Mucosa of stomach (tissue), 1 donor: ENCODE measurements at regions not wholly inside any gene's neighbourhood (a gene's known extent, or its start where the extent isn't known, plus 50 kb on each side); places are given as distances from the start of the nearest gene placed in this dataset.

Source experiments
- H3K27me3 ChIP-seq: one replicate; pipeline ENCODE4 v1.7.0; 2013; ENCODE audit warnings: mild to moderate bottlenecking, low read length; ENCODE audit not compliant: control insufficient read depth, insufficient read depth
- H3K36me3 ChIP-seq: one replicate; pipeline ENCODE4 v1.7.0; 2013; ENCODE audit warnings: low read length; ENCODE audit not compliant: control insufficient read depth, insufficient read depth
- H3K4me1 ChIP-seq: one replicate; pipeline ENCODE4 v1.7.0; 2013; ENCODE audit warnings: mild to moderate bottlenecking, low read length; ENCODE audit not compliant: control insufficient read depth, insufficient read depth
- H3K4me3 ChIP-seq: one replicate; pipeline ENCODE4 v1.7.0; 2013; ENCODE audit warnings: low read length
- H3K9ac ChIP-seq: one replicate; pipeline ENCODE4 v1.7.0; 2013; ENCODE audit warnings: mild to moderate bottlenecking, low read length, moderate library complexity
- H3K9me3 ChIP-seq: one replicate; pipeline ENCODE4 v1.7.0; 2013; ENCODE audit warnings: mild to moderate bottlenecking, low read length, moderate library complexity; ENCODE audit not compliant: control insufficient read depth
- donor health status: Pancreatic carcinoma.

DNA sequence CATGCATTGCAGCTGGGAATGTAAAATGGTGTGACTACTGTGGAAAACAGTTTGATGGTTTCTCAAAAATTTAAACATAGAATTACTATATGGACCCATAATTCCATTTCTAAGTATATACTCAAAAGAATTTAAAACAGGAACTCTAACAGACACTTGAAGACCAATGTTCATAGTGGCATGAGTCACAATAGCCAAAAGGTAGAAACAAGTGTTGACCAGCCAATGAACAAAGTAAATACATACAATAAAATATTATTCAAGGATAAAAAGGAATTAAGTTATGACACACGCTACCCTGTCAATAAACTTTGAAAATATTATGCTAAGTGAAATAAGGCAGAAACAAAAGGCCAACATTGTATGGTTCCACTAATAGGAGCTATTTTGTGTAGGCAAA is 357.4 kb upstream of the IL12A start:
- no peaks in the 10 kb centered on the region for H3K27me3 ChIP-seq
- no peak overlapping the region for H3K9ac ChIP-seq
- H3K4me3 ChIP-seq = no peak overlapping the region
- no peaks in the 10 kb centered on the region for H3K4me1 ChIP-seq
- no peaks in the 10 kb centered on the region for H3K9me3 ChIP-seq
- no peaks in the 10 kb centered on the region for H3K36me3 ChIP-seq

GRCh38 chr3:159632128-159632527 is 356.5 kb upstream of the IL12A start:
- H3K4me1 ChIP-seq = no peaks in the 10 kb centered on the region
- no peaks in the 10 kb centered on the region for H3K27me3 ChIP-seq
- H3K9ac ChIP-seq = no peak overlapping the region
- no peaks in the 10 kb centered on the region for H3K9me3 ChIP-seq
- H3K4me3 ChIP-seq = no peak overlapping the region
- no peaks in the 10 kb centered on the region for H3K36me3 ChIP-seq

DNA sequence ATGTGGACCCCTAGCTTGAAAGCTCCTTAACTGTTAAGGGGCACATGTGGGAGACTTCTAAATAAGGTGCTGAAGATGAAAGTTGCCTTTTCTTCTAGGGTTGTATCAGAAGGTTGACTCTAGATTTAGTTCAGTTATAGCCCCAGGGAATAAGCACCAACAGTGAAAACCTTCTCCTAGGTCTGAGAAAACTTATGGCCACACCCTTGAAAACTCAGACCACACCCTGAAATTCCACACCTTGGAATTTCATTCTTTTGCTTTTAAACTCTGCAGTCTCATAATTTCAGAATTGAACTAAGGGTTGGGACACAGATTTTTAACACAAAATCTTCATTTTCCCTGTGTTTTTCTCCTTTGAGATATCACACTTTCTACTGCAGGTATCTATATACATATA is 355.8 kb upstream of the IL12A start:
- Histone ChIP-seq H3K9ac (no peak overlapping the region), H3K9me3 (no peaks in the 10 kb centered on the region), H3K27me3 (no peaks in the 10 kb centered on the region), H3K4me1 (no peaks in the 10 kb centered on the region), H3K36me3 (no peaks in the 10 kb centered on the region), H3K4me3 (no peak overlapping the region)

- no peaks in the 10 kb centered on the region for H3K27me3 ChIP-seq
- H3K9ac ChIP-seq = no peak overlapping the region
These were observed 354.2 kb upstream of the IL12A start for GRCh38 chr3:159634483-159634882.

GRCh38 chr3:159635047-159635641 is 353.5 kb upstream of the IL12A start:
- no peaks in the 10 kb centered on the region for H3K9me3 ChIP-seq
- no peaks in the 10 kb centered on the region for H3K4me1 ChIP-seq
- no peaks in the 10 kb centered on the region for H3K27me3 ChIP-seq
- H3K36me3 ChIP-seq = no peaks in the 10 kb centered on the region
- H3K4me3 ChIP-seq = no peak overlapping the region
- H3K9ac ChIP-seq = no peak overlapping the region

More at GRCh38 chr3:159634483-159634882, 354.2 kb upstream of the IL12A start:
- Histone ChIP-seq H3K4me3 (no peak overlapping the region), H3K4me1 (no peaks in the 10 kb centered on the region), H3K36me3 (no peaks in the 10 kb centered on the region), H3K9me3 (no peaks in the 10 kb centered on the region)

DNA sequence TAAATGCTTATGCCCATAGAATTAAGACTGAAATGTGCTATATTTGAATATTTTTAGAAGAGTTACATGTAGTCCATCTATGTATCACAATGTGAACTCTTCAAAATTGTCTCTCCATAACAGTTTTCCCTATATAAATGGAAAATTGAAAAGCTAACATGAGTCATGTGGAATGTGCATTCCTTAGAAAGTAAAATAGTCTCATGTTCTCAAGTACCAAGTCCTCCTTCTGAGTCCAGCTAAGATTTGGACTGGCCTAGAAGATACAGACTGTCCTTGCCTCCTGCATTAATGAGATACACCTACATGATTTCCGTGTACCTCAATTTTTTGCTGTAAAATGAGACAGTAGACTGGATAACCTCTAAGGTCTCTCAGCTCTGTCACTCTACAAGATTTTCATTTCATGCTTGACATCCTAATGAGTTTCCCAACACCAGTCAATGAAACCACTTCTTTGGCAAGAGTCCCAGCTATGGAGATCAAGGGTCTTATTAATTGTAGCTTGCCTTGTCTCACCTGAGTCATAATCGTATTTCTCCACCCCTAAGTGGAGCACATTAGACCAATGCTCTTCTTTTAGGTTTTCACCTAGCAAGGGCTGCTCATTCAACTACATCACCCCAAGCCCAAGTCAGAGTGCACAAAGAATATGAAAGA is 350.6 kb upstream of the IL12A start:
- Histone ChIP-seq H3K36me3 (no peaks in the 10 kb centered on the region), H3K27me3 (no peaks in the 10 kb centered on the region), H3K9me3 (no peaks in the 10 kb centered on the region), H3K4me1 (no peaks in the 10 kb centered on the region), H3K9ac (no peak overlapping the region), H3K4me3 (no peak overlapping the region)

DNA sequence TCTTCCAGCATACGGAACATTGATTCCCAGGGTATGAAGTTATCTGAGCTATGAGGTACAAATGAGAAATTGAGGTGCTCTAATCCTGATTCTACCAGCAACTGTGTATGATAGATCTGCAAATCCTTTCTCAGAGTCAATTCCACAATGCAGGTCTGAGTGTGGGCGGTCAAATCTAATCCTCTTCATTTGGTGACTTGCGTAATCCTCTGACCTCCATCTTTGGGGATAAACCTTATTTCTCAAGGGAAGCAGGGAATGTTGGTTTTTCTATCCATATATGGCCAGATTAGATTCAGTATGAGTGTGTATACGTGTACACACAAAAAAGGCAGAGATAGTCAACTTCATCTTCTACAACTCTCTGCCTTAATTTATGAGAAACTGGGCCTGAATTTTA is 348.4 kb upstream of the IL12A start:
- no peaks in the 10 kb centered on the region for H3K36me3 ChIP-seq
- H3K27me3 ChIP-seq = no peaks in the 10 kb centered on the region
- H3K4me3 ChIP-seq = no peak overlapping the region
- H3K9ac ChIP-seq = no peak overlapping the region
- H3K9me3 ChIP-seq = no peaks in the 10 kb centered on the region
- H3K4me1 ChIP-seq = no peaks in the 10 kb centered on the region

DNA sequence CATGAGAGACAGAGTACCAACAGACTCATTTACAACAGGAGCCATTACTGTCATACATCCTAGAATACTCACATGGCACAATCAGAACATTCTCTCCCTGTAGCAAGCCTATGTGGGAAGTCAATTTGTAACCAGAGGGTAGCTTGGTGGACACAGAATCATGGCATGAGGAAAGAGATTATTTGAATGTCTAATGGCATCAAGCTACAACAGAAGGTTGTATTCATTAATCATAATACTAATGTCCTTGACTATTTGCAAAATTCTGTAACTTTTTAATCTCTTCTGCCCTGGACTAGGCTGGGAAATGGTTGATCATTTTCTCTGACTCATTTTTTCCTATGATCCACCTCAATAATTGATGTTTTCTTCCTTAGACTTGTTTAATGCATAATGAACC is 345.2 kb upstream of the IL12A start:
- no peaks in the 10 kb centered on the region for H3K9me3 ChIP-seq
- no peaks in the 10 kb centered on the region for H3K36me3 ChIP-seq
- H3K27me3 ChIP-seq = no peaks in the 10 kb centered on the region
- no peaks in the 10 kb centered on the region for H3K4me1 ChIP-seq
- no peak overlapping the region for H3K9ac ChIP-seq
- H3K4me3 ChIP-seq = no peak overlapping the region

DNA sequence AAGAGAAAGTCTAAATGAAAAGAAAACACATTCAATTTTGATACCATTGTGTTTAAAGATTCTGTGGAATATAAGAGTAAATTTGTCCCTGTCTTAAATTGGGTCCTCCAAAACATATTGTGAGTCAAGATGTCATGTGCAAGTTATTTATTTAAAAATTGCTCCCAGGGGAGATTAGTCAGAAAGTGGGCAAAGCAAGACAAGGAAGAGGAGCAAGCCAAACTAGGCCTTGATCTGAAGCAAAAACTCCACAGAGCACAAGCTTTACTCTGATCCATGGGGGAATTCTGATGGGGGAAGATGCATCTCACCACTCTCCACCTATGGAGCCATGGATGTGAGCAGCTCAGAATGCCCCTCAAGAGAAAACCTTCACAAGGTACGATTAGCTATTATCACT is 342.8 kb upstream of the IL12A start:
- H3K27me3 ChIP-seq = no peaks in the 10 kb centered on the region
- no peaks in the 10 kb centered on the region for H3K9me3 ChIP-seq
- no peak overlapping the region for H3K4me3 ChIP-seq
- H3K9ac ChIP-seq = no peak overlapping the region
- H3K4me1 ChIP-seq = no peaks in the 10 kb centered on the region
- H3K36me3 ChIP-seq = no peaks in the 10 kb centered on the region

- Histone ChIP-seq H3K9me3 (no peaks in the 10 kb centered on the region), H3K4me1 (no peaks in the 10 kb centered on the region), H3K36me3 (no peaks in the 10 kb centered on the region), H3K4me3 (no peak overlapping the region), H3K27me3 (no peaks in the 10 kb centered on the region), H3K9ac (no peak overlapping the region)
These were observed 338.7 kb upstream of the IL12A start for GRCh38 chr3:159649951-159650350.

DNA sequence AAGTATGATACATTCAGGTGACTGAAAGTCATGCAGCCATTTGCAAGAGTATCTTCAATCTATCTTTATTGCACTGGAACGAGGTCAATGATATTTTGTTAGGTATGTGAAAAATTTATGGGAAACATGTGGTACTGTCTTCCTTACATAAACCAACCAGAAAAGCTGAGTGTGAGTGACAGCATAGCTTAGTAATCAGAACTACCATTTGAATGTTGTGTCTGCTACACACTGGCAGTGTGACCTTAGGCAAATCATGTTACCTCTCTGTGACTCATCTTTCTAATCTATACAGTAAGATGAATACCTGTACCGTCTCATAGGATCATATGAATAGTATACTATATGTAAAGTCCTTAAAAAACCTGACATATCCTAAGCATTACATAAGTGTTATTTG is 337.9 kb upstream of the IL12A start:
- Histone ChIP-seq H3K9ac (no peak overlapping the region), H3K9me3 (no peaks in the 10 kb centered on the region), H3K4me3 (no peak overlapping the region), H3K36me3 (no peaks in the 10 kb centered on the region), H3K4me1 (no peaks in the 10 kb centered on the region), H3K27me3 (no peaks in the 10 kb centered on the region)

DNA sequence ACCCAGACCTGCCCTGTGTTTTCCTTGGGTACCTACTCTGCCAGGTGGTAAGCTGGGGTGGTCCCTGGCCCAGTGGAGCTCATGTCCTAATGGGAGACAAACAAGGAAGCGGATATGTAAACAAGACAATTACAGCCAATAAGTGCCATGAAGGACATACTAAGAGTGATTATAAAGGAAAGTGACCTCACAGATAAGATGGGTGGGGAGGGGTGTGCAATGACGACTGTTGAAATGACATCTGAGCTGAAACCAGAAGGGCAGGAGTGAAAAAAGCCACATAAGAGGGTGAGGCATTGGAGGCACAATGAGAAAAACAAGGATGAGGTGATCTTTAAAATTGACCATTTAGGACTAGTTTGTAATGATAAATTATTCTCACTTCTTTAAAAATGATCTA is 336.2 kb upstream of the IL12A start:
- H3K4me3 ChIP-seq = no peak overlapping the region
- H3K36me3 ChIP-seq = no peaks in the 10 kb centered on the region
- H3K27me3 ChIP-seq = no peaks in the 10 kb centered on the region
- H3K9ac ChIP-seq = no peak overlapping the region
- no peaks in the 10 kb centered on the region for H3K4me1 ChIP-seq
- no peaks in the 10 kb centered on the region for H3K9me3 ChIP-seq
